ENCODE measurements at regions not wholly inside any gene's neighbourhood (a gene's known extent, or its start where the extent isn't known, plus 50 kb on each side); places are given as distances from the start of the nearest gene placed in this dataset.
"Not testable (repeated sequence)": the region's sequence is repeated elsewhere in the genome, so short reads cannot be mapped to it uniquely, and the experiment has no call there.

- DNase-seq (ENCODE audit: low read depth) = no peak
- no peak for TF ChIP-seq CTCF (conservative IDR thresholded peaks at IDR 0.05; ENCODE audit: low read depth, low read length)
- no peak overlapping the region for H3K4me3 ChIP-seq (ENCODE audit: low read depth, low read length)
These were observed 155.1 kb upstream of the L3MBTL4 start for GRCh38 chr18:6569813-6570212.

DNA sequence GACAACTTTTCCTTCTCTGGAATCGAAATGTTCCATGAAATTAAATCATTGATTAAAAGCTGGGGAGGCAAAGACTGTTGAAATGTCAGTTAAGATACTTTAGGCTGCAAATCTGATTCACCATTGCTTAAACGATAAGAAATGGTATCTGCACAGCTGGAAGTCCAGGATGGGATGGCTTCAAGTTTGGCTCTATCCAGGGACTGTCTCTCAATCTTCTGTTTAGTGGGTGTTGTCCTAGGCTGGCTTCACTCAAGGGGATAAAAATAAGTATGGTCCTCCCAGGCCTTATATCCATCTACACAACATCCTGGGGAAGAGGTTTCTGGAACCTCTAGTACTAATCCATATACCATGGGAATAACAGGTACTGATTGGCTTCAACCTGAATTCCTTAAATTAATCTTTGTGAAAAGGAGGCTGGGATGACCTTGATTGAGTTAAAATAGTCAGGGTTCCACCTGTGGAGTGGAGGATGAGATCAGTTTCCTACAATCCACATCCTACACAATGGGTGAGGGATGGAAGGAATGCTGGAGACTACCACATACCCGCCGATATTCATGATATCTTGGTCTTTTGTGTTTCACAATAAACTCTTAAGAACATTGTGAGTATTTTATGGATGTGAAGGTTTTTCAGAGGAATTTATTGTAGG lies 156.0 kb upstream of the L3MBTL4 start:
- DNase-seq (ENCODE audit: low read depth) = no peak
- H3K4me3 ChIP-seq (ENCODE audit: low read depth, low read length) = no peak overlapping the region
- TF ChIP-seq CTCF (conservative IDR thresholded peaks at IDR 0.05; ENCODE audit: low read depth, low read length) = no peak

DNA sequence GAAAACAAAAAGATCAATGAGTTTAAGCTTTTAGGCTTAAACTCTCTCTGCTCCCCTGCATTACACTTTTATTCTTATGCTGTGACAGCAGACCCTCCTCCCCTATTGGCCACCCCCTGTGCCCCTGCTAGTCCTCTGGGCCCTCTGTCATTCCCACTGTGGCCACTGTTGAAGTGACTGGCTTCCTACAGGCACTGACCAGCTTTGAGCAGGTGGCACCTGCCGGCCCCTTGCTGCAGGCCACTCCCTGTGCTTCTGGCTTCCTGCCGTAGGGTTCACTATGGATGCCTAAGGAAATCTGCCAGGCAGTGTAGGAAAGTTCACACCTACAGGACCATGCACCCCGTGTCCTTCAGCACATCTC lies 156.5 kb upstream of the L3MBTL4 start:
- no peak overlapping the region for H3K4me3 ChIP-seq (ENCODE audit: low read depth, low read length)
- no peak for DNase-seq (ENCODE audit: low read depth)
- TF ChIP-seq CTCF (conservative IDR thresholded peaks at IDR 0.05; ENCODE audit: low read depth, low read length) = no peak

- H3K4me3 ChIP-seq (ENCODE audit: low read depth, low read length) = not testable (repeated sequence)
These were observed 157.3 kb upstream of the ARHGAP28 start for GRCh38 chr18:6572192-6572591.

DNA sequence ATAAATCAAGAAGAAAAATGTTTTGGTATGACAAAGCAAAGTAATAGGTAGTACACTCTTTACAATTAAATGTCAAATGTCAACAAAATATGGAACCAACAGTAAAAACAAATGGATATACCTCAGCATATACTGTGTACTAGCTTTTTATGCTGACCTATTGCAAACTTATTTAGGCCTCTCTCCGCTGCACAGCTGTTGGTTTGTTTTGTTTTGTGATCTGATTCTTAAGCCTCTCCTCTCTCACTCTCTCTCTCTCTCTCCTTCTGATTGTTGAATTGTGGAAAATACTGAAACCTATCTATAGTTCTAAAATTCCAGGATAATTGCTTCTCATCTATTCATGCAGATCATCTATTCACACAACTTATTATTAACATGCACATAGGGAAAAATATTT lies 154.9 kb upstream of the ARHGAP28 start:
- DNase-seq (ENCODE audit: low read depth) = no peak
- TF ChIP-seq CTCF (conservative IDR thresholded peaks at IDR 0.05; ENCODE audit: low read depth, low read length) = no peak
- no peak overlapping the region for H3K4me3 ChIP-seq (ENCODE audit: low read depth, low read length)

More at GRCh38 chr18:6572192-6572591, 157.3 kb upstream of the ARHGAP28 start:
- DNase-seq (ENCODE audit: low read depth) = not testable (repeated sequence)

GRCh38 chr18:6575908-6576307 lies 153.6 kb upstream of the ARHGAP28 start:
- DNase-seq (ENCODE audit: low read depth) = no peak
- no peak for TF ChIP-seq CTCF (conservative IDR thresholded peaks at IDR 0.05; ENCODE audit: low read depth, low read length)
- H3K4me3 ChIP-seq (ENCODE audit: low read depth, low read length) = no peak overlapping the region

GRCh38 chr18:6576718-6577375 lies 152.7 kb upstream of the ARHGAP28 start:
- DNase-seq (ENCODE audit: low read depth) = peak; percentile 27
- no peak overlapping the region for H3K4me3 ChIP-seq (ENCODE audit: low read depth, low read length)

More at GRCh38 chr18:6576718-6577375, 152.7 kb upstream of the ARHGAP28 start:
- no peak for TF ChIP-seq CTCF (conservative IDR thresholded peaks at IDR 0.05; ENCODE audit: low read depth, low read length)
